GM04503 (cell line): ENCODE measurements at regions not wholly inside any gene's neighbourhood (a gene's known extent, or its start where the extent isn't known, plus 50 kb on each side); places are given as distances from the start of the nearest gene placed in this dataset.

ENCODE experiments used
- DNase-seq: peaks from one replicate; pipeline ENCODE4 v3.0.0-alpha.2; 2012; ENCODE audit warnings: low read depth

GRCh38 chr20:24136659-24137246 is 148.2 kb upstream of the GGTLC1 start:
- DNase-seq = no peak

- no peak for DNase-seq
Observed at GRCh38 chr20:24135781-24136180, 147.2 kb upstream of the GGTLC1 start.

- DNase-seq = no peak
Observed at GRCh38 chr20:24134930-24135329, 146.4 kb upstream of the GGTLC1 start.

- DNase-seq = no peak
Observed at GRCh38 chr20:24134284-24134683, 145.7 kb upstream of the GGTLC1 start.

GRCh38 chr20:24132246-24132645 is 143.7 kb upstream of the GGTLC1 start:
- DNase-seq = no peak

GRCh38 chr20:24131684-24132083 is 143.1 kb upstream of the GGTLC1 start:
- no peak for DNase-seq

- DNase-seq = no peak
Observed at GRCh38 chr20:24131281-24131680, 142.7 kb upstream of the GGTLC1 start.

GRCh38 chr20:24129641-24130040 is 141.1 kb upstream of the GGTLC1 start:
- DNase-seq = no peak

- no peak for DNase-seq
Observed at GRCh38 chr20:24124951-24125650, 136.5 kb upstream of the GGTLC1 start.

GRCh38 chr20:24124003-24124402 is 135.4 kb upstream of the GGTLC1 start:
- no peak for DNase-seq

- DNase-seq = no peak
Observed at GRCh38 chr20:24118441-24119175, 130.0 kb upstream of the GGTLC1 start.

GRCh38 chr20:24118034-24118433 is 129.5 kb upstream of the GGTLC1 start:
- DNase-seq = no peak

GRCh38 chr20:24117383-24117782 is 128.8 kb upstream of the GGTLC1 start:
- no peak for DNase-seq

- DNase-seq = no peak
Observed at GRCh38 chr20:24116611-24117010, 128.0 kb upstream of the GGTLC1 start.

- no peak for DNase-seq
Observed at GRCh38 chr20:24112360-24112759, 123.8 kb upstream of the GGTLC1 start.

- DNase-seq = no peak
Observed at GRCh38 chr20:24111858-24112257, 123.3 kb upstream of the GGTLC1 start.

- no peak for DNase-seq
Observed at GRCh38 chr20:24109537-24109936, 121.0 kb upstream of the GGTLC1 start.

- no peak for DNase-seq
Observed at GRCh38 chr20:24109008-24109407, 120.4 kb upstream of the GGTLC1 start.

GRCh38 chr20:24108581-24108980 is 120.0 kb upstream of the GGTLC1 start:
- no peak for DNase-seq

GRCh38 chr20:24106801-24107445 is 118.3 kb upstream of the GGTLC1 start:
- no peak for DNase-seq

- DNase-seq = no peak
Observed at GRCh38 chr20:24106150-24106800, 117.7 kb upstream of the GGTLC1 start.

- DNase-seq = no peak
Observed at GRCh38 chr20:24102749-24103333, 114.3 kb upstream of the GGTLC1 start.
